ENCODE measurements at regions not wholly inside any gene's neighbourhood (a gene's known extent, or its start where the extent isn't known, plus 50 kb on each side); places are given as distances from the start of the nearest gene placed in this dataset.

GRCh38 chr7:13433946-13434345 is 555.5 kb downstream of the ETV1 start:
- no peak overlapping the region for H3K4me3 ChIP-seq (ENCODE audit: low read depth, low read length)
- DNase-seq (ENCODE audit: low read depth) = no peak
- TF ChIP-seq CTCF (IDR thresholded peaks at IDR 0.05; ENCODE audit: insufficient read depth, low read depth, low read length) = no peak

- TF ChIP-seq CTCF (IDR thresholded peaks at IDR 0.05; ENCODE audit: insufficient read depth, low read depth, low read length) = no peak
- DNase-seq (ENCODE audit: low read depth) = no peak
- H3K4me3 ChIP-seq (ENCODE audit: low read depth, low read length) = no peak overlapping the region
Measured at GRCh38 chr7:13442226-13442625, 547.2 kb downstream of the ETV1 start.

- DNase-seq (ENCODE audit: low read depth) = no peak
- no peak for TF ChIP-seq CTCF (IDR thresholded peaks at IDR 0.05; ENCODE audit: insufficient read depth, low read depth, low read length)
- H3K4me3 ChIP-seq (ENCODE audit: low read depth, low read length) = no peak overlapping the region
Measured at GRCh38 chr7:13447637-13448036, 541.8 kb downstream of the ETV1 start.

GRCh38 chr7:13448243-13448642 is 541.2 kb downstream of the ETV1 start:
- TF ChIP-seq CTCF (IDR thresholded peaks at IDR 0.05; ENCODE audit: insufficient read depth, low read depth, low read length) = no peak
- no peak overlapping the region for H3K4me3 ChIP-seq (ENCODE audit: low read depth, low read length)
- DNase-seq (ENCODE audit: low read depth) = no peak

GRCh38 chr7:13449460-13449859 is 540.0 kb downstream of the ETV1 start:
- no peak overlapping the region for H3K4me3 ChIP-seq (ENCODE audit: low read depth, low read length)
- DNase-seq (ENCODE audit: low read depth) = no peak
- no peak for TF ChIP-seq CTCF (IDR thresholded peaks at IDR 0.05; ENCODE audit: insufficient read depth, low read depth, low read length)

DNA sequence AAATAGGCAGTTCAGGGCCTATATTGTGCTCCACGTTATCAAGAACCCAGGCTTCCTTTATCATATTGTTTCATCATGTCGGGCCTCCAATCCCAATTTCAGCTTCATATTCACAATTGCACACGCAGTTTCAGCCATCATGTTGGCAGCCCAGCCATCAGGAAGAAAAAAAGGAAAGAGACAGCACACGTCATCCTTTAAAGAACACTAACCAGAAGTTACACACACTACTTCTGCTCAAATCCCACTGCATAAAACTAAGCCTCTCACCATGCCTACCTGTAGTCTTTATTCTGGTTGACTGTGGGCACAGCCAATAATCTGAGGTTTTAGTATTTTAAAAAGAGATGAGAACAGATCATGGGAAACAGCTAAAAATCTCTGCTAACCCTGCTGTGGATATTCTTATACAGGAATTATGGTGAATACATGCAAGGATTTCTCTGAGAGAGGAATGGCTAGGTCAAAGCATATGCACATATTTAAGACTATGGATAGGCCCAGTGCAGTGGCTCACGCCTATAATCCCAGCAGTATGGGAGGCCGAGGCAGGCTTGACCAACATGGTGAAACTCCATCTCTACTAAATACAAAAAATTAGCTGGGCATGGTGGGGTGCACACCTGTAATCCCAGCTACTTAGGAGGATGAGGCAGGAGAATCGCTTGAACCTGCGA is 534.4 kb downstream of the ETV1 start:
- H3K4me3 ChIP-seq (ENCODE audit: low read depth, low read length) = no peak overlapping the region
- no peak for TF ChIP-seq CTCF (IDR thresholded peaks at IDR 0.05; ENCODE audit: insufficient read depth, low read depth, low read length)
- no peak for DNase-seq (ENCODE audit: low read depth)

DNA sequence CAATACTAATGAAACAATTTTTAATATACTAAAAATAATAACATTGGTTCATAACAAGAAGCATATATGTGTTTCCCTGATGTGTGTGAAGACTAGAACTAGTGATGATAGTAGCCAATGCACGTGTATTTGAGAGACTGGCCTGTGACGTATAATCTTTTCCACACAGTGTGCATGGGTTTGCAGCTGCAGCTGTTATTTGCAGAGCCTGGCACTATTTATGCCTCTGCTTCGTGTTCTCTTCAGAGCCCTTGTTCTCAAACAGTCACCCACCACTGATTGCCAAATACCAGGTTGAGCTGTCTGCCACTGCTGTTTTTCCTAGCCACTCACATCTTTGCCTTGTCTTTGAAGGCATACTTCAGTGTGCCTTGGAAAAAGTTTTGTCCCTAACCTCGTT is 531.7 kb downstream of the ETV1 start:
- no peak overlapping the region for H3K4me3 ChIP-seq (ENCODE audit: low read depth, low read length)
- TF ChIP-seq CTCF (IDR thresholded peaks at IDR 0.05; ENCODE audit: insufficient read depth, low read depth, low read length) = no peak
- no peak for DNase-seq (ENCODE audit: low read depth)
